Activated CD4-positive, alpha-beta T cell treated with anti-CD3 and anti-CD28 coated beads, Interleukin-2, amount 10 ng/mL, durations not matched to agents 7 days and 5 days (primary cell): ENCODE measurements at regions not wholly inside any gene's neighbourhood (a gene's known extent, or its start where the extent isn't known, plus 50 kb on each side); places are given as distances from the start of the nearest gene placed in this dataset.

Experiments
- CTCF ChIA-PET: fragments of 350-600 bp; sonication (Branson Sonifier 250); formaldehyde crosslinking; loops from one replicate; lab custom pipeline; 2021; ENCODE audit warnings: antibody characterized with exemption; lab: Charles Lee
- POLR2A ChIA-PET: fragments of 350-600 bp; sonication (Branson Sonifier 250); formaldehyde crosslinking; loops from one replicate; lab custom pipeline; 2021; ENCODE audit warnings: antibody characterized with exemption; lab: Charles Lee
- DNase-seq: peaks from one replicate; pipeline ENCODE4 v3.0.0-alpha.2; 2020
- H3K27ac Mint-ChIP-seq: one replicate; pipeline ENCODE4 v1.8.0; 2021; ENCODE audit warnings: mild to moderate bottlenecking, moderate library complexity, mixed read lengths
- H3K27me3 Mint-ChIP-seq: one replicate; pipeline ENCODE4 v1.8.0; 2021; ENCODE audit warnings: mixed read lengths
- H3K36me3 Mint-ChIP-seq: one replicate; pipeline ENCODE4 v1.8.0; 2021; ENCODE audit warnings: low read depth, mixed read lengths
- H3K4me1 Mint-ChIP-seq: one replicate; pipeline ENCODE4 v1.8.0; 2021; ENCODE audit warnings: mixed read lengths
- H3K4me3 Mint-ChIP-seq: one replicate; pipeline ENCODE4 v1.8.0; 2021; ENCODE audit warnings: mild to moderate bottlenecking, moderate library complexity, mixed read lengths
- H3K9me3 Mint-ChIP-seq: one replicate; pipeline ENCODE4 v1.8.0; 2021; ENCODE audit warnings: mixed read lengths

DNA sequence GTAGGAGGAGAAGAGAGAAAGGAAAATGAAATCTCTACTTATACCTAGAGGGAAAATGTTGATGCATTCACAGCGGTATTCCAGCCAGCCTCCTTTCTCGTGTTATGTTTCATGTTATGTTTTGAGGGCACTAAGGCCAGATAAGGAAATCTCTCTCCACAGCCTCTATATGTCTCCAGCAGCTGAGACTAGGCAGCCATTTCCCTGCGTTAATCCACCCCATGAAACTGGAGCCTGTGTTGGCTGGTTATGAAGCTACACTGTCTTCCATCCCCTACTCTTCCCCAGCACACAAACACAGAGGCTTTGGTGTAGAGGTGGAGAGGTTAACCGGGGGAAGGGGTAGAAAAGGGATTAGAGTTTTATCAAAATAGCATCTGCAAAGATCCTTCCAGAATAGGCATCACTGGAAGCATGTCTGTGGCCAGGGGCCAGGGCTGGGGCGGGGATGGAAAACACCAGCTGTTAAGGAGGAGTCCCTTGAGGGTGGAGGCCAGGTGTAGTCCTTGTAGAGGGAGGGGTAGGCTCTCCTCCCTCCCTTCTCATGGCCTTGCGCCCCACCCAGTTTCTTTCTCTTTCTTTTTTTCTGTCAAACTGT is 100.9 kb upstream of the TNP1 start:
- Mint-ChIP-seq H3K4me3 (no peak overlapping the region), H3K36me3 (no peaks in the 10 kb centered on the region), H3K4me1 (no peaks in the 10 kb centered on the region), H3K27ac (no peak overlapping the region), H3K27me3 (peaks cover 4% of the 10 kb centered on the region), H3K9me3 (no peaks in the 10 kb centered on the region)
- CTCF ChIA-PET = interaction anchor here (0.6 kb wide), 1 partner anchor 790 kb away, joined by 3 read pairs; no protein-coding TSS in a partner anchor
- no peak for DNase-seq
- POLR2A ChIA-PET = no interaction called here

GRCh38 chr2:216959433-216959832 is 99.6 kb upstream of the TNP1 start:
- ChIA-PET POLR2A (no interaction called here), CTCF (interaction anchor here (0.6 to 0.7 kb wide), 2 partner anchors 148 to 222 kb away, joined by 4 to 5 read pairs; no protein-coding TSS in a partner anchor)
- Mint-ChIP-seq H3K27ac (no peak overlapping the region), H3K9me3 (peaks cover 2% of the 10 kb centered on the region), H3K4me3 (no peak overlapping the region), H3K36me3 (no peaks in the 10 kb centered on the region), H3K4me1 (no peaks in the 10 kb centered on the region), H3K27me3 (peaks cover 6% of the 10 kb centered on the region)
- no peak for DNase-seq

GRCh38 chr2:216956820-216957493 is 97.1 kb upstream of the TNP1 start:
- Mint-ChIP-seq H3K9me3 (peaks cover 14% of the 10 kb centered on the region), H3K4me1 (no peaks in the 10 kb centered on the region), H3K36me3 (peaks cover 2% of the 10 kb centered on the region), H3K27ac (no peak overlapping the region), H3K27me3 (peaks cover 17% of the 10 kb centered on the region), H3K4me3 (no peak overlapping the region)
- DNase-seq = no peak
- ChIA-PET CTCF (no interaction called here), POLR2A (no interaction called here)

DNA sequence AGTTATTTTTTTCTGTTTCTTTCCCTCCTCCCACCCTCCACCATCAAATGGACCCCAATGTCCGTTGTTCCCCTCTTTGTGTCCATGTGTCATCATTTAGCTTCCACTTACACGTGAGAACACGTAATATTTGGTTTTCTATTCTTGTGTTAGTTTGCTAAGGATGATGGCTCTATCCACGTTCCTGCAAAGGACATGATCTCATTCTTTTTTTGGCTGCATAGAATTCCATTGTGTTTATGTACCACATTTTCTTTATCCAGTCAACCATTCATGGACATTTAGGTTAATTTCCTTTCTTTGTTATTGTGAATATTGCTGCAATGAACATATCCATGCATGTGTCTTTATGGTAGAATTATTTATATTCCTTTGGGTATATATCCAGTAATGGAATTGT is 91.3 kb upstream of the TNP1 start:
- peaks cover 2% of the 10 kb centered on the region for H3K36me3 Mint-ChIP-seq
- POLR2A ChIA-PET = no interaction called here
- peaks cover 15% of the 10 kb centered on the region for H3K9me3 Mint-ChIP-seq
- H3K4me3 Mint-ChIP-seq = no peak overlapping the region
- H3K27ac Mint-ChIP-seq = no peak overlapping the region
- H3K27me3 Mint-ChIP-seq = peaks cover 17% of the 10 kb centered on the region
- DNase-seq = no peak
- no peaks in the 10 kb centered on the region for H3K4me1 Mint-ChIP-seq
- CTCF ChIA-PET = interaction anchor here (0.6 kb wide), 1 partner anchor 373 kb away, joined by 3 read pairs; no protein-coding TSS in a partner anchor

DNA sequence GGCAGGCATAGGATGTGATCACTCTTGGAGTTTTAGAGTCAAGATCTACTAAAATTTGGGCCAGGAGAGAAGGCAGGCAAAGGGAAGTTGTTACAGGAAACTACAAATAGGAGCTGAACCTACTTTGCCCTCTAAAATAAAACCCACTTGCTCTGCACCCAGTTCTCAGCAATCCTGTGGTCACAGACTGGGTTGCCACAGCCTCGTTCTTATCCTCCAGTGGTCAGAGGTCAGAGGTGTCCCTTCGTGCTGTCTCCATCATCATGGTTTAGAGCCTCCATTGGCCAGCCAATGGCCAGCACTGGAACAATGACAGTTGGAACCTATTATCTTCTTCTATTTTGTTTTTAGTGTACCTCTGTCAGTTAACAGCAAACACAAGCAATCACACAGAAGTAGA is 90.7 kb upstream of the TNP1 start:
- H3K36me3 Mint-ChIP-seq = peaks cover 2% of the 10 kb centered on the region
- peaks cover 15% of the 10 kb centered on the region for H3K9me3 Mint-ChIP-seq
- H3K27me3 Mint-ChIP-seq = peaks cover 17% of the 10 kb centered on the region
- no peak overlapping the region for H3K4me3 Mint-ChIP-seq
- POLR2A ChIA-PET = no interaction called here
- H3K27ac Mint-ChIP-seq = no peak overlapping the region
- no peaks in the 10 kb centered on the region for H3K4me1 Mint-ChIP-seq
- CTCF ChIA-PET = no interaction called here
- DNase-seq = no peak

GRCh38 chr2:216949700-216950413 is 90.0 kb upstream of the TNP1 start:
- ChIA-PET POLR2A (no interaction called here), CTCF (interaction anchor here (0.6 kb wide), 1 partner anchor 101 kb away, joined by 3 read pairs; no protein-coding TSS in a partner anchor)
- H3K27ac Mint-ChIP-seq = no peak overlapping the region
- H3K4me3 Mint-ChIP-seq = no peak overlapping the region
- DNase-seq = no peak
- H3K4me1 Mint-ChIP-seq = no peaks in the 10 kb centered on the region
- peaks cover 15% of the 10 kb centered on the region for H3K9me3 Mint-ChIP-seq
- peaks cover 17% of the 10 kb centered on the region for H3K27me3 Mint-ChIP-seq
- peaks cover 2% of the 10 kb centered on the region for H3K36me3 Mint-ChIP-seq

DNA sequence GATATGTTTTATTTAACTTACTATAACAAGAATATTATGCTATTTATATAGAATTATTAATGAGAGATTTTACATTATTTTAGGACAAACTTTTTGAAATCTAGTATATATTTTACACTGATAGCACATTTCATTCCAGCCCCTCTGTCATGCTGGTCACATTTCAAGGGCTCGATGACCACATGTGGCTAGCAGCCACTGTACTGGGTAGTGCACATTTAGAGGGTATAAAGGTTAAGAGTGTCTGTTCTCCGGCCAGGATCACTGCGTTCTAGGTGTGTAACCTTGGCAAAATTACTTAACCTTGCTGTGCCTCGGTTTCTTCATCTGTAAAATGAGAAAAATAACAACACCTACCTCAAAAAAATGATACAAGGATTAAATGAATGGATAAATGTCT is 87.2 kb upstream of the TNP1 start:
- DNase-seq = no peak
- ChIA-PET CTCF (interaction anchor here (0.6 kb wide), 1 partner anchor 111 kb away, joined by 3 read pairs; no protein-coding TSS in a partner anchor), POLR2A (no interaction called here)
- Mint-ChIP-seq H3K36me3 (no peaks in the 10 kb centered on the region), H3K27ac (no peak overlapping the region), H3K27me3 (peaks cover 2% of the 10 kb centered on the region), H3K9me3 (peaks cover 1% of the 10 kb centered on the region), H3K4me3 (no peak overlapping the region), H3K4me1 (no peaks in the 10 kb centered on the region)

- POLR2A ChIA-PET = no interaction called here
- CTCF ChIA-PET = no interaction called here
- H3K27me3 Mint-ChIP-seq = peaks cover 3% of the 10 kb centered on the region
Measured at GRCh38 chr2:216944733-216945132, 84.9 kb upstream of the TNP1 start.

GRCh38 chr2:216943109-216943508 is 83.2 kb upstream of the TNP1 start:
- ChIA-PET POLR2A (no interaction called here), CTCF (no interaction called here)
- H3K36me3 Mint-ChIP-seq = no peaks in the 10 kb centered on the region
- DNase-seq = no peak
- H3K27me3 Mint-ChIP-seq = peaks cover 7% of the 10 kb centered on the region
- no peak overlapping the region for H3K4me3 Mint-ChIP-seq
- no peaks in the 10 kb centered on the region for H3K4me1 Mint-ChIP-seq
- peaks cover 2% of the 10 kb centered on the region for H3K9me3 Mint-ChIP-seq
- no peak overlapping the region for H3K27ac Mint-ChIP-seq

More at GRCh38 chr2:216944733-216945132, 84.9 kb upstream of the TNP1 start:
- no peaks in the 10 kb centered on the region for H3K36me3 Mint-ChIP-seq
- H3K4me1 Mint-ChIP-seq = no peaks in the 10 kb centered on the region
- DNase-seq = no peak
- no peak overlapping the region for H3K27ac Mint-ChIP-seq
- peaks cover 2% of the 10 kb centered on the region for H3K9me3 Mint-ChIP-seq
- no peak overlapping the region for H3K4me3 Mint-ChIP-seq

DNA sequence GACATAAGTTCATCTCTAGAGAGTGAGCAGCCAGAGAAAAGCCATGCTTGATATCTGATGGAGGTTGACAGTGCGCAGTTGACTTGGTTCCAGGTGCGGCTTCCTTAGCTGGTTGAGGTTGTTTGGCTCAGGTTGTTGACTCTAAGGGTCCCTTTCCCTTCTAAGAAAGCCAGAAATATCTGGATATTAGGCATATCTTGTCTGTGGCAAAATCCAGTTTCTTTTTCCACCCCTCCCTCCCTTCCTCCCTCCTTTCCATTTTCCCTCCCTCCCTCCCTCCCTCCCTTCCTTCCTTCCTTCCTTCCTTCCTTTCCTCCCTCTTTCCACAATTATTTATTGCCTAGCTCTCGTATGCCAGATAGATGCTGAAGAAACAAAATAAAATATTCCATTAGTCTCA is 82.6 kb upstream of the TNP1 start:
- H3K36me3 Mint-ChIP-seq = no peaks in the 10 kb centered on the region
- H3K4me3 Mint-ChIP-seq = no peak overlapping the region
- no peak for DNase-seq
- CTCF ChIA-PET = no interaction called here
- peaks cover 2% of the 10 kb centered on the region for H3K9me3 Mint-ChIP-seq
- no peak overlapping the region for H3K27ac Mint-ChIP-seq
- peaks cover 7% of the 10 kb centered on the region for H3K27me3 Mint-ChIP-seq
- POLR2A ChIA-PET = no interaction called here
- H3K4me1 Mint-ChIP-seq = no peaks in the 10 kb centered on the region

GRCh38 chr2:216942016-216942415 is 82.2 kb upstream of the TNP1 start:
- H3K27ac Mint-ChIP-seq = no peak overlapping the region
- peaks cover 7% of the 10 kb centered on the region for H3K27me3 Mint-ChIP-seq
- peaks cover 2% of the 10 kb centered on the region for H3K9me3 Mint-ChIP-seq
- no peaks in the 10 kb centered on the region for H3K4me1 Mint-ChIP-seq
- H3K36me3 Mint-ChIP-seq = no peaks in the 10 kb centered on the region
- no peak overlapping the region for H3K4me3 Mint-ChIP-seq
- ChIA-PET POLR2A (no interaction called here), CTCF (no interaction called here)
- DNase-seq = no peak

DNA sequence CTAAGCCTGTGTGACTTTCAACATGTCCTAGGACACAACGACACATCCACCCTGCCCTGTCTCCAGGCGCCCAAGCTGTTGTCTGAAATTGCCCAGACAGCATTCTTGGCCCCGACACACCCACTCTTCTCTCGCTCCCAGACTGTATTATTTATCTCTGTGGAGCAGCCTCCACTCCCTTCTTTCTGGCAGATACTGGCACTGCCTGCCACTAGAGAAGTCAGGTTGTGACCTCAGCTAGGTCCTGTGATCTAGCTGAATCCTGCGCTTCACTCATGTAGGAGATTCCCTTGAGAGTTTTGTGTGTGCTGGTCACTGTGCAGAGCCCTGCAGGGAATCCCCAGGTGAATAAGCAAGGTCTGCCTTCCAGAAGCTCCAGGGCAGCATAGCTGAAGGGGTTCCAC is 77.1 kb upstream of the TNP1 start:
- H3K9me3 Mint-ChIP-seq = peaks cover 2% of the 10 kb centered on the region
- no peak overlapping the region for H3K27ac Mint-ChIP-seq
- POLR2A ChIA-PET = no interaction called here
- H3K4me1 Mint-ChIP-seq = no peaks in the 10 kb centered on the region
- H3K4me3 Mint-ChIP-seq = no peak overlapping the region
- H3K27me3 Mint-ChIP-seq = peaks cover 7% of the 10 kb centered on the region
- CTCF ChIA-PET = no interaction called here
- H3K36me3 Mint-ChIP-seq = no peaks in the 10 kb centered on the region
- DNase-seq = no peak

DNA sequence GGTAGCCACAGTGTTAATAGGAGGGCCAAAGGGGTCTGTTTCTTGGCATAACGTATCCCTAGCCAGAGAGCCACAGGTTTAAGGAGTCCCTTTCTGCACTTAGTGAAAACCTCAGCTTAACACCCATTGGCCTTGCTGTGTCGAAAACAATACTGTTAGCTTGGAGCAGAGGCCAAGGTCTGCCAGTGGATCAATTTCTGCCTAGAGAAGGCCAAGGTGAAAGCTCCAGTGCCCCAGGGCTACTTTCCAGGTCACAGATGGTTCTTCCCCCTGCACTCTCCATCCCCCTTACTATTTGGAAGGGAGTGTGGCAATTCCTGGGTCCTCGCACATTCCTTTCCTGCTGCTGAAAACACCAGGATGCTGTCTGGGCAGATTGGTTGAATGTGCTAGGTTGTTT is 74.8 kb upstream of the TNP1 start:
- DNase-seq = no peak
- H3K9me3 Mint-ChIP-seq = no peaks in the 10 kb centered on the region
- H3K36me3 Mint-ChIP-seq = no peaks in the 10 kb centered on the region
- peaks cover 4% of the 10 kb centered on the region for H3K27me3 Mint-ChIP-seq
- no peak overlapping the region for H3K4me3 Mint-ChIP-seq
- no peaks in the 10 kb centered on the region for H3K4me1 Mint-ChIP-seq
- ChIA-PET CTCF (no interaction called here), POLR2A (no interaction called here)
- H3K27ac Mint-ChIP-seq = no peak overlapping the region
